ENCODE measurements at regions not wholly inside any gene's neighbourhood (a gene's known extent, or its start where the extent isn't known, plus 50 kb on each side); places are given as distances from the start of the nearest gene placed in this dataset.
A peak's percentile ranks its signal among the peaks of the same experiment; 100 is the strongest.

GRCh38 chr7:112571852-112572607 lies 91.2 kb downstream of the LSMEM1 start:
- TF ChIP-seq, protein P1, sequence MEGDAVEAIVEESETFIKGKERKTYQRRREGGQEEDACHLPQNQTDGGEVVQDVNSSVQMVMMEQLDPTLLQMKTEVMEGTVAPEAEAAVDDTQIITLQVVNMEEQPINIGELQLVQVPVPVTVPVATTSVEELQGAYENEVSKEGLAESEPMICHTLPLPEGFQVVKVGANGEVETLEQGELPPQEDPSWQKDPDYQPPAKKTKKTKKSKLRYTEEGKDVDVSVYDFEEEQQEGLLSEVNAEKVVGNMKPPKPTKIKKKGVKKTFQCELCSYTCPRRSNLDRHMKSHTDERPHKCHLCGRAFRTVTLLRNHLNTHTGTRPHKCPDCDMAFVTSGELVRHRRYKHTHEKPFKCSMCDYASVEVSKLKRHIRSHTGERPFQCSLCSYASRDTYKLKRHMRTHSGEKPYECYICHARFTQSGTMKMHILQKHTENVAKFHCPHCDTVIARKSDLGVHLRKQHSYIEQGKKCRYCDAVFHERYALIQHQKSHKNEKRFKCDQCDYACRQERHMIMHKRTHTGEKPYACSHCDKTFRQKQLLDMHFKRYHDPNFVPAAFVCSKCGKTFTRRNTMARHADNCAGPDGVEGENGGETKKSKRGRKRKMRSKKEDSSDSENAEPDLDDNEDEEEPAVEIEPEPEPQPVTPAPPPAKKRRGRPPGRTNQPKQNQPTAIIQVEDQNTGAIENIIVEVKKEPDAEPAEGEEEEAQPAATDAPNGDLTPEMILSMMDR (IDR thresholded peaks at IDR 0.05), result peak; percentile 30
- no peak for TF ChIP-seq SIN3A (IDR thresholded peaks at IDR 0.05; ENCODE audit: borderline replicate concordance, insufficient read depth, low read depth, low read length)
- TF ChIP-seq, protein P2, sequence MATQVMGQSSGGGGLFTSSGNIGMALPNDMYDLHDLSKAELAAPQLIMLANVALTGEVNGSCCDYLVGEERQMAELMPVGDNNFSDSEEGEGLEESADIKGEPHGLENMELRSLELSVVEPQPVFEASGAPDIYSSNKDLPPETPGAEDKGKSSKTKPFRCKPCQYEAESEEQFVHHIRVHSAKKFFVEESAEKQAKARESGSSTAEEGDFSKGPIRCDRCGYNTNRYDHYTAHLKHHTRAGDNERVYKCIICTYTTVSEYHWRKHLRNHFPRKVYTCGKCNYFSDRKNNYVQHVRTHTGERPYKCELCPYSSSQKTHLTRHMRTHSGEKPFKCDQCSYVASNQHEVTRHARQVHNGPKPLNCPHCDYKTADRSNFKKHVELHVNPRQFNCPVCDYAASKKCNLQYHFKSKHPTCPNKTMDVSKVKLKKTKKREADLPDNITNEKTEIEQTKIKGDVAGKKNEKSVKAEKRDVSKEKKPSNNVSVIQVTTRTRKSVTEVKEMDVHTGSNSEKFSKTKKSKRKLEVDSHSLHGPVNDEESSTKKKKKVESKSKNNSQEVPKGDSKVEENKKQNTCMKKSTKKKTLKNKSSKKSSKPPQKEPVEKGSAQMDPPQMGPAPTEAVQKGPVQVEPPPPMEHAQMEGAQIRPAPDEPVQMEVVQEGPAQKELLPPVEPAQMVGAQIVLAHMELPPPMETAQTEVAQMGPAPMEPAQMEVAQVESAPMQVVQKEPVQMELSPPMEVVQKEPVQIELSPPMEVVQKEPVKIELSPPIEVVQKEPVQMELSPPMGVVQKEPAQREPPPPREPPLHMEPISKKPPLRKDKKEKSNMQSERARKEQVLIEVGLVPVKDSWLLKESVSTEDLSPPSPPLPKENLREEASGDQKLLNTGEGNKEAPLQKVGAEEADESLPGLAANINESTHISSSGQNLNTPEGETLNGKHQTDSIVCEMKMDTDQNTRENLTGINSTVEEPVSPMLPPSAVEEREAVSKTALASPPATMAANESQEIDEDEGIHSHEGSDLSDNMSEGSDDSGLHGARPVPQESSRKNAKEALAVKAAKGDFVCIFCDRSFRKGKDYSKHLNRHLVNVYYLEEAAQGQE (IDR thresholded peaks at IDR 0.05; ENCODE audit: insufficient read depth in 1 of 2, low read depth in 2 of 2, low read length in 1 of 2), result no peak

All from Panc1 (cell line).